SK-N-SH (cell line): ENCODE measurements at regions not wholly inside any gene's neighbourhood (a gene's known extent, or its start where the extent isn't known, plus 50 kb on each side); places are given as distances from the start of the nearest gene placed in this dataset.

Experiments
- CTCF ChIA-PET: fragments of 300-600, 350-600 bp; formaldehyde crosslinking; extraction: SDS; loops from one replicate; lab custom pipeline; 2021; lab: Yijun Ruan, JAX
- POLR2A ChIA-PET: fragments of 350-600 bp; sonication (Branson Sonifier 250); formaldehyde crosslinking; extraction: SDS; loops from one replicate; lab custom pipeline; 2020; ENCODE audit warnings: antibody characterized with exemption, inconsistent platforms; lab: Yijun Ruan, JAX
- DNase-seq: peaks from one replicate; pipeline ENCODE4 v3.0.0; 2012
- H2AFZ ChIP-seq: fragments of 200-600 bp; sonication (generic); 2 replicates; pipeline ENCODE4 v1.8.1; 2016; ENCODE audit warnings: antibody characterized with exemption, mild to moderate bottlenecking, low read depth
- H3F3A ChIP-seq: fragments of 200-600 bp; sonication (generic); replicated peaks from 2 replicates; pipeline ENCODE3; 2016; ENCODE audit warnings: antibody characterized with exemption, mild to moderate bottlenecking; ENCODE audit not compliant: insufficient read depth
- H3K27ac ChIP-seq, 2 experiments: fragments of 200-500 bp in 1 of 2; fragments of 200-600 bp in 1 of 2; sonication (Bioruptor generic) in 1 of 2; sonication (generic), shearing (Covaris generic) in 1 of 2; 2 replicates each; pipeline versions ENCODE4 v1.5.1 to v1.6.1; 2014 to 2016; ENCODE audit warnings: low read depth in 2 of 2, inconsistent platforms in 1 of 2, low read length in 1 of 2, mild to moderate bottlenecking in 1 of 2, mixed read lengths in 1 of 2
- H3K27me3 ChIP-seq: fragments of 200-600 bp; sonication (generic), shearing (Covaris generic); 2 replicates; pipeline ENCODE4 v1.6.1; 2016; ENCODE audit warnings: mixed run types; ENCODE audit not compliant: insufficient read depth
- H3K36me3 ChIP-seq, 2 experiments: fragments of 200-500 bp in 1 of 2; fragments of 200-600 bp in 1 of 2; sonication (Bioruptor generic) in 1 of 2; sonication (generic) in 1 of 2; replicated peaks in 1 of 2; 2 replicates each; pipeline versions ENCODE3 to v1.5.1; 2014 to 2016; ENCODE audit warnings: low read length in 1 of 2, mild to moderate bottlenecking in 1 of 2; ENCODE audit not compliant: insufficient read depth in 2 of 2, control insufficient read depth in 1 of 2
- H3K4me1 ChIP-seq, 2 experiments: fragments of 200-500 bp in 1 of 2; fragments of 200-600 bp in 1 of 2; sonication (Bioruptor generic) in 1 of 2; sonication (generic), shearing (Covaris generic) in 1 of 2; 2 replicates each; pipeline versions ENCODE4 v1.5.1 to v1.6.1; 2014 to 2016; ENCODE audit warnings: low read depth in 1 of 2, low read length in 1 of 2, mixed run types in 1 of 2; ENCODE audit not compliant: insufficient read depth in 2 of 2, control insufficient read depth in 1 of 2
- H3K4me2 ChIP-seq: fragments of 200-600 bp; sonication (generic), shearing (Covaris generic); 2 replicates; pipeline ENCODE4 v1.6.1; 2017; ENCODE audit warnings: mixed run types
- H3K4me3 ChIP-seq, 2 experiments: fragments of 200-500 bp in 1 of 2; fragments of 200-600 bp in 1 of 2; sonication (Bioruptor generic) in 1 of 2; sonication (generic), shearing (Covaris generic) in 1 of 2; 2 replicates each; pipeline versions ENCODE4 v1.5.1 to v1.8.1; 2014 to 2016; ENCODE audit warnings: low read depth in 2 of 2, inconsistent platforms in 1 of 2, low read length in 1 of 2, mild to moderate bottlenecking in 1 of 2, mixed read lengths in 1 of 2, moderate library complexity in 1 of 2
- H3K79me2 ChIP-seq: fragments of 200-600 bp; sonication (generic); 2 replicates; pipeline ENCODE4 v1.8.1; 2017; ENCODE audit warnings: mild to moderate bottlenecking; ENCODE audit not compliant: insufficient read depth
- H3K9ac ChIP-seq: fragments of 200-600 bp; sonication (generic); 2 replicates; pipeline ENCODE4 v1.6.1; 2017; ENCODE audit warnings: mixed run types
- H3K9me2 ChIP-seq: fragments of 200-600 bp; sonication (generic); 2 replicates; pipeline ENCODE4 v1.6.1; 2017; ENCODE audit warnings: mixed run types
- H3K9me3 ChIP-seq: fragments of 200-600 bp; sonication (generic); 2 replicates; pipeline ENCODE4 v1.6.1; 2017; ENCODE audit warnings: mixed run types, mild to moderate bottlenecking, moderate library complexity
- H4K20me1 ChIP-seq: fragments of 200-600 bp; sonication (generic); 2 replicates; pipeline ENCODE4 v1.6.1; 2017; ENCODE audit warnings: mild to moderate bottlenecking, mixed run types; ENCODE audit not compliant: insufficient read depth
- EP300 ChIP-seq, 2 experiments: IDR thresholded peaks; 2 replicates each; pipeline versions ENCODE4 v1.4.0 to v1.6.1; 2012; ENCODE audit warnings: borderline replicate concordance in 1 of 2, low read depth in 1 of 2, low read length in 1 of 2
- EZH2phosphoT487 ChIP-seq: fragments of 200-600 bp; sonication (generic); IDR thresholded peaks from 2 replicates; pipeline ENCODE4 v1.6.1; 2017; ENCODE audit warnings: low read depth, mixed run types, mild to moderate bottlenecking, antibody characterized with exemption, moderate library complexity, borderline replicate concordance
- FOXJ3 ChIP-seq: sonication (generic); formaldehyde crosslinking; IDR thresholded peaks from 2 replicates; pipeline ENCODE4 v1.5.1; 2020; ENCODE audit warnings: mild to moderate bottlenecking, missing genetic modification reagents
- FOXM1 ChIP-seq: IDR thresholded peaks from 2 replicates; pipeline ENCODE4 v1.4.0; 2012; ENCODE audit warnings: low read depth, mild to moderate bottlenecking
- GABPA ChIP-seq: IDR thresholded peaks from 2 replicates; pipeline ENCODE4 v1.4.0; 2012; ENCODE audit warnings: low read depth, mild to moderate bottlenecking
- MXI1 ChIP-seq: IDR thresholded peaks from 2 replicates; pipeline ENCODE4 v1.6.1; 2012; ENCODE audit warnings: mild to moderate bottlenecking, low read depth, low read length, improper control_type of control experiment
- RCOR1 ChIP-seq: fragments of 150-350 bp; IDR thresholded peaks from 2 replicates; pipeline ENCODE4 v1.6.1; 2017; ENCODE audit warnings: antibody characterized with exemption, low read length
- SIN3A ChIP-seq: IDR thresholded peaks from 2 replicates; pipeline ENCODE4 v1.6.1; 2012; ENCODE audit warnings: low read depth, mild to moderate bottlenecking, low read length, moderate library complexity, borderline replicate concordance
- USF1 ChIP-seq: IDR thresholded peaks from 2 replicates; pipeline ENCODE4 v1.4.0; 2012; ENCODE audit warnings: low read depth, borderline replicate concordance
- ZBTB33 ChIP-seq: IDR thresholded peaks from 2 replicates; pipeline ENCODE4 v1.4.0; 2012; ENCODE audit warnings: low read depth, borderline replicate concordance
- WGBS: methylation state at CpG from one replicate; pipeline ENCODE4 v1.1.6; 2017; ENCODE audit warnings: low lambda C conversion rate; 5-methylcytosine and 5-hydroxymethylcytosine counted together

- Histone ChIP-seq H3F3A (no peaks in the 10 kb centered on the region), H3K27me3 (no peaks in the 10 kb centered on the region), H3K9me3 (no peaks in the 10 kb centered on the region), H3K9ac (no peak overlapping the region), H3K4me3 (no peak overlapping the region), H3K4me2 (no peak overlapping the region), H3K4me1 (no peaks in the 10 kb centered on the region; a peak in 1 of 4 replicates), H3K9me2 (no peaks in the 10 kb centered on the region), H3K36me3 (no peaks in the 10 kb centered on the region), H3K27ac (no peak overlapping the region), H3K79me2 (no peaks in the 10 kb centered on the region), H4K20me1 (no peaks in the 10 kb centered on the region), H2AFZ (no peak overlapping the region)
- WGBS: 30% methylated on average over 4 of the region's 4 CpGs
- TF ChIP-seq USF1 (no peak), MXI1 (no peak), ZBTB33 (no peak), GABPA (no peak)
- POLR2A ChIA-PET: no interaction called here
- no peak for DNase-seq
- CTCF ChIA-PET: interaction anchor here (1.4 kb wide), 1 partner anchor 169 kb away, joined by 3 read pairs; no protein-coding TSS in a partner anchor
These were observed 350.1 kb upstream of the EEF2KMT start for GRCh38 chr16:5447734-5448133.

GRCh38 chr16:5446623-5447240, 349.1 kb upstream of the EEF2KMT start:
- H3K27me3 ChIP-seq: no peaks in the 10 kb centered on the region
- 32% methylated on average over 8 of the region's 8 CpGs for WGBS
- no peak overlapping the region for H3K4me3 ChIP-seq
- no peaks in the 10 kb centered on the region; a peak in 1 of 4 replicates for H3K4me1 ChIP-seq
- H3F3A ChIP-seq: no peaks in the 10 kb centered on the region
- TF ChIP-seq FOXM1 (no peak), EZH2phosphoT487 (no peak), SIN3A (no peak), MXI1 (no peak), RCOR1 (no peak), FOXJ3 (CRISPR knock-in tag) (no peak), EP300 (IDR thresholded peaks at IDR 0.05; ENCODE audit: borderline replicate concordance in 1 of 2, low read depth in 1 of 2, low read length in 1 of 2) (no peak), USF1 (no peak)
- no peak overlapping the region for H3K9ac ChIP-seq
- POLR2A ChIA-PET: no interaction called here
- H3K27ac ChIP-seq: no peak overlapping the region
- H3K79me2 ChIP-seq: no peaks in the 10 kb centered on the region
- no peaks in the 10 kb centered on the region for H3K9me2 ChIP-seq
- no peaks in the 10 kb centered on the region for H4K20me1 ChIP-seq
- CTCF ChIA-PET: interaction anchor here (1.4 kb wide), 1 partner anchor 170 kb away, joined by 3 read pairs; no protein-coding TSS in a partner anchor
- H3K9me3 ChIP-seq: no peaks in the 10 kb centered on the region
- DNase-seq: no peak
- no peak overlapping the region for H3K4me2 ChIP-seq
- no peak overlapping the region for H2AFZ ChIP-seq
- no peaks in the 10 kb centered on the region for H3K36me3 ChIP-seq
